ENCODE measurements at regions not wholly inside any gene's neighbourhood (a gene's known extent, or its start where the extent isn't known, plus 50 kb on each side); places are given as distances from the start of the nearest gene placed in this dataset.
"Not testable (repeated sequence)": the region's sequence is repeated elsewhere in the genome, so short reads cannot be mapped to it uniquely, and the experiment has no call there.

DNA sequence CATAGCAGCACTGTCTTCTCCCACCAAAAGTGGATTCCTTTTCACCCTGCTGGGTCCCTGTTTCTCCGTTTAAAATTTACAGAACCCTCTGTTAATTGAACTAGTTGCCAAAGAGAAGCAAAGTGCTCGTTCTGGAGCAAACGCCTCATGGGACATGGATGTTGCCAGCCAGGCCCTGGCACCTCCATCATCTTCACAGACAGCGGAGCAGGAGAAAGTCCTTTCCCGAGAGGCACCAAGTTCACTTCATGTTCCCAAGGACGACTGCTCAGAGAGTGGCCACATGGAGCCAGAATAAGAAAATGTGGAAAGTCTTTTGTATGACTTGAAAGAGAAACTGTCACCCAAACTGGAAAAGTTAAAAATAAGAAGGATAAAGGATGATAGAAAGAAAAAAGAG lies 151.5 kb downstream of the SOX1 start:
- intact Hi-C loops (cut with micrococcal nuclease), result no loop called here
- no peak for DNase-seq (ENCODE audit: low spot score)
- Mint-ChIP-seq H3K36me3 (ENCODE audit: low read depth) (no peaks in the 10 kb centered on the region), H3K4me1 (ENCODE audit: low read depth) (no peaks in the 10 kb centered on the region), H3K27ac (no peak overlapping the region), H3K4me3 (no peak overlapping the region), H3K9me3 (no peaks in the 10 kb centered on the region), H3K27me3 (ENCODE audit: insufficient read depth) (no peaks in the 10 kb centered on the region)

DNA sequence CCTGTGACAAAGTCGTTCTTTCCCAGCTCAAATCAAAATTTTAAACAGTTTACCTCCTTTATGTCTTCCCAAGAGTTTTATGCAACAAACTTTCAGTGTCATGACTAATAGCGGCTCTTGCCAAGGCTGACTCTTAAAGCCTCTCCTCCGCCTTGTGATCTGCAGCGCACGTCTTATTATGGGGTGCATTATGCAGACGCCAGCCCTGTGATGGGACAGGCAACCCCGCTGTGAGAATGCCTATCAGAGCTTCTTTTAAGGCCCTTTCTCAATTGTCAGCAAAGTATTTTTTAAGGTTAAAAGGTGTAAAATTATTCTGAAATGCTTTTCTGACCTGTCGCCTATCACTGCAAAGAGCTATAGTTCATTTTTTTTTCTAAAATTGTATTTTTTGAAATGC lies 152.8 kb downstream of the SOX1 start:
- no peaks in the 10 kb centered on the region for H3K36me3 Mint-ChIP-seq (ENCODE audit: low read depth)
- H3K27me3 Mint-ChIP-seq (ENCODE audit: insufficient read depth), result no peaks in the 10 kb centered on the region
- no peak for DNase-seq (ENCODE audit: low spot score)
- no peaks in the 10 kb centered on the region for H3K4me1 Mint-ChIP-seq (ENCODE audit: low read depth)
- intact Hi-C loops (cut with micrococcal nuclease), result no loop called here
- H3K9me3 Mint-ChIP-seq, result no peaks in the 10 kb centered on the region
- no peak overlapping the region for H3K27ac Mint-ChIP-seq
- H3K4me3 Mint-ChIP-seq, result no peak overlapping the region

DNA sequence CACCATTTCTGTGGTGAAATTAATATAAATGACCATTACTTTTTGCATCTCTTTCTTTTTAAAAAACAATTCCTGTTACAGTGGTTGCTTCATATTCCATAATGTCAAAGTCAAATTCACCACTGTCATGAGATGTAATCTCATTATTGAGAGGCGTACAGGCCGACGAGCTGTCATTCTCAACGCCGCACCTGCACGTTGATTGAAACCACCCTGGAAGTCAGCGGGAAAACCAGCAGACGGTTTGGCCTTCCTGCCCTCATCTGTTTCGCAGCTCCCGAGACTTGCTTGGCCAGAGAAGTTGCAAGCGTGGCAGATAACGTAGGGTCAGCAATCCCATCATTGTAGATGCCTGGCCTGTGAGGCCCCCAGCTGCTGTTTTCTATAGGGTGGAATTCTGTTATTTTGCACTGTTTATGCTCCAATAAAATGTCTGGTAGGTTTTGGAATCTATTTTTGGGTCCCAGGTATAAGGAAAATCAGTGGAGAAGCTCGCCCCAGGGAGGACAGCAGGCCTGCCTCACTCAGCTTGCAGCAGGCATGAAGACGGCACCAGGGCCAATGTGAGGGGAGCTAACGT lies 153.4 kb downstream of the SOX1 start:
- Mint-ChIP-seq H3K4me1 (ENCODE audit: low read depth) (no peaks in the 10 kb centered on the region), H3K9me3 (no peaks in the 10 kb centered on the region), H3K4me3 (no peak overlapping the region), H3K36me3 (ENCODE audit: low read depth) (no peaks in the 10 kb centered on the region), H3K27me3 (ENCODE audit: insufficient read depth) (no peaks in the 10 kb centered on the region), H3K27ac (no peak overlapping the region)
- intact Hi-C loops (cut with micrococcal nuclease), result no loop called here
- no peak for DNase-seq (ENCODE audit: low spot score)

DNA sequence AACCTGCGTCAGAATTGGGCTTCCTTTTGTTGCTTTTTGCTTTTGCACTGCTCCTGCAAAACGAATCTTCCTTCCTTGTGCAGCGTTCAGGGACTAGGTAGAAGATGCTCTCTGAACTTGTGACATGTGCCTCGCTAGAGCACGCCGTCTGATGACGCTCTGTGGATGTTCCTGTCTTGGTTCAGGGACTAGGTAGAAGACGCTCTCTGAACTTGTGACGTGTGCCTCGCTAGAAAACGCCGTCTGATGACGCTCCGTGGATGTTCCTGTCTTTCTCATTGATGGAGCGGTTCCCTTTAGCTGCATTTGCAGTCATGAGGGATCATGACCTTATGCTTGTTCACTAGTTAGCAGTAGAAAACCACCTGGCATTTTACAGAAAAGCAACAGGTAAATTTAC lies 154.0 kb downstream of the SOX1 start:
- intact Hi-C loops (cut with micrococcal nuclease), result no loop called here
- H3K9me3 Mint-ChIP-seq, result no peaks in the 10 kb centered on the region
- no peak overlapping the region for H3K4me3 Mint-ChIP-seq
- no peak for DNase-seq (ENCODE audit: low spot score)
- no peak overlapping the region for H3K27ac Mint-ChIP-seq
- no peaks in the 10 kb centered on the region for H3K27me3 Mint-ChIP-seq (ENCODE audit: insufficient read depth)
- no peaks in the 10 kb centered on the region for H3K36me3 Mint-ChIP-seq (ENCODE audit: low read depth)
- no peaks in the 10 kb centered on the region for H3K4me1 Mint-ChIP-seq (ENCODE audit: low read depth)

DNA sequence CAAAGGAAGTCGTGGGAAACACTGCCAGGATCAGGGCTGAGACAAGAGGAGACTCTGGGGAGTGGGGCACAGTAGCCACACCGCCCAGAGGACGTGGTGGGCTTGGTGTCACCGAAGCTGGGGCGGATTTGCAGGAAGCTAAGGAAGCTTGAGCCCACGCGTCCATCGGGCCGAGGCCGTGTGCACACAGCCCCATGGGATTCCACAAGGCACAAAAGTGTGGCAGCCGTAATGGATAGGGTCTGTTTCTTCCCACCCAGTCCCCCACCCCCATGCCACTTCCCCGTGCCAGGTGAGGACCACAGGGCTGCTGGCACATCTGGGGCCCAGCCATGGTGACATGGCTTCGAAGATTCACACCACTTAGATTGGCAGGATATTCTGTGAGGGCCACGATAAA lies 153.2 kb upstream of the SPACA7 start:
- Mint-ChIP-seq H3K9me3 (no peaks in the 10 kb centered on the region), H3K27ac (no peak overlapping the region), H3K4me3 (no peak overlapping the region)

DNA sequence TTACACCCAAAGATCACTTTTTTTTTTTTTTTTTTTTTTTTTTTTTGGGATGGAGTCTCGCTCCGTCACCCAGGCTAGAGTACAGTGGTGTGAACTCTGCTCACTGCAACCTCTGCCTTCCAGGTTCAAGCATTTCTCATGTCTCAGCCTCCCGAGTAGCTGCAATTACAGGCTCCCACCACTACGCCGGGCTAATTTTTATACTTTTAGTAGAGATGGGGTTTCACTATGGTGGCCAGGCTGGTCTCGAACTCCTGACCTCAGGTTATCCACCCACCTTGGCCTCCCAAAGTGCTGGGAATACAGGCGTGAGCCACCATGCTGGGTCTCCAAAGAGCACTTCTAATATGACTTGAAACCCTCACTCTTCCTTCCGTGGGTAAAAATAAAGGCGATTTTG lies 152.2 kb upstream of the SPACA7 start:
- H3K27ac Mint-ChIP-seq; DNase-seq (ENCODE audit: low spot score); intact Hi-C loops (cut with micrococcal nuclease); H3K9me3 Mint-ChIP-seq; H3K4me3 Mint-ChIP-seq; H3K36me3 Mint-ChIP-seq (ENCODE audit: low read depth); H3K4me1 Mint-ChIP-seq (ENCODE audit: low read depth); H3K27me3 Mint-ChIP-seq (ENCODE audit: insufficient read depth): not testable (repeated sequence)

More for the DNA sequence above, 153.2 kb upstream of the SPACA7 start:
- H3K27me3 Mint-ChIP-seq (ENCODE audit: insufficient read depth), result no peaks in the 10 kb centered on the region
- intact Hi-C loops (cut with micrococcal nuclease), result no loop called here
- no peak for DNase-seq (ENCODE audit: low spot score)
- H3K36me3 Mint-ChIP-seq (ENCODE audit: low read depth), result no peaks in the 10 kb centered on the region
- H3K4me1 Mint-ChIP-seq (ENCODE audit: low read depth), result no peaks in the 10 kb centered on the region

DNA sequence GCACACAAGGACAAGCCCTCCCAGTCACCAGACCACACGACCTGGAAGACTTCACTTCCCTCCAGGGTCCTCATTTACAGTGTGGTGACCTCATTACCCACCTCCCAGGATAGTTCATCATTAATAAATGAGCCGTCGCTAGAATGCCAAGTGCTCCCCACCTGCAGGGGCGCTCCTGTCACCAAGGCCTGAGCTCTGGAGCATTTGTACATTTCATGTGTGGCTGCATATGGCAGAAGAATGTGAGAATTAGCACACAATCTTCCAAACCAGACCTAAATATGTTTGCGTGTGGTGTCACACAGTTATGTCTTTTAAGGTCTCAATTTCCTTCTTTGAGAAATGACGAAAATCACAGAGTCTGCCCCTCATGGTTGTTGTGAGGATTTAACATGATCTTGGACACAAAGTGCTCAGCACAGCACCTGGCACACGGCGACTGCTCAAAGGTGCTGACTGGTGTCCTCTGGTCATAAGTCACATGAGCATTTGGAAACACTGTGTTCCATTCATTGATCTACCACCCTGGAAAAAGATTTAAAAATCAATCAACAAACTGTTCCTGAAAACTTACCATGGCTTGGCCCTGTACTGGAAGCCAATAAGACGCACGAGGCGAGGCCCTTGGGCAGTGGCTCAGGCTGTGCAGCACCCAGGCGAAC lies 150.6 kb upstream of the SPACA7 start:
- Mint-ChIP-seq H3K27ac (no peak overlapping the region), H3K4me3 (no peak overlapping the region), H3K27me3 (ENCODE audit: insufficient read depth) (no peaks in the 10 kb centered on the region), H3K4me1 (ENCODE audit: low read depth) (no peaks in the 10 kb centered on the region), H3K9me3 (no peaks in the 10 kb centered on the region), H3K36me3 (ENCODE audit: low read depth) (no peaks in the 10 kb centered on the region)
- DNase-seq (ENCODE audit: low spot score), result no peak
- intact Hi-C loops (cut with micrococcal nuclease), result no loop called here

DNA sequence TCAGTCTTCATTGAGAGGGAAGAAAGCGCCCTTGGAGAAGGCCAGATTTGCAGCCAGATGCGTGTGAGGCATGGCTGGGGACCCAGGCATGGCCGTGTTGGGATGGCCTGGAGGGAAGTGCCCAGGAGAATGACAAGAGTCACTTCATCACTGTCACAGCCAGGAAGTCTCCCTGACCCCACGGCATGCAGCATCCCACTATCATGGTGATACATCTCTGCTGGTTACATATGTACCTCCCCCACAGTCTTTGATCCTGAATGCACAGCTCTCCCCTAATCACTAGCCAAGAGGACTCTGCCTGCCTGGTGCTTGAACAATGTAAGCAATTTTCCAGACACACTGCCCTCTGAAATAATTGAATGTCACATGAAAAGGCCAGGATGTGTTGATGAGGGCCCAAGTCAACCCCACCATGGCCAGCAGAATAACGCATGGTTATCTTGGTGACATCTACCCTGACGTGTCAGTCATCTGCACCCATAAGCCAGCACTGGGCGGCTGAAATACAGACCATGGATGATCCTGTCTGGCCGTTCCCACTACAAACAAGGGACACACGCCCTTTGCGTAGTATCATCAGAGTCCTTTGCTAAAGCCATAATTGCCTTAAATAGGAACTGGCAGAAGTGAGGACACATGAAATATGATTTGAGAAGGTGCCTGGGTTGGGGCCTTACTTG lies 149.7 kb upstream of the SPACA7 start:
- H3K36me3 Mint-ChIP-seq (ENCODE audit: low read depth), result no peaks in the 10 kb centered on the region
- no peak overlapping the region for H3K4me3 Mint-ChIP-seq
- no peak overlapping the region for H3K27ac Mint-ChIP-seq
- intact Hi-C loops (cut with micrococcal nuclease), result no loop called here
- DNase-seq (ENCODE audit: low spot score), result no peak
- no peaks in the 10 kb centered on the region for H3K9me3 Mint-ChIP-seq
- peaks cover 1% of the 10 kb centered on the region for H3K27me3 Mint-ChIP-seq (ENCODE audit: insufficient read depth)
- no peaks in the 10 kb centered on the region for H3K4me1 Mint-ChIP-seq (ENCODE audit: low read depth)

DNA sequence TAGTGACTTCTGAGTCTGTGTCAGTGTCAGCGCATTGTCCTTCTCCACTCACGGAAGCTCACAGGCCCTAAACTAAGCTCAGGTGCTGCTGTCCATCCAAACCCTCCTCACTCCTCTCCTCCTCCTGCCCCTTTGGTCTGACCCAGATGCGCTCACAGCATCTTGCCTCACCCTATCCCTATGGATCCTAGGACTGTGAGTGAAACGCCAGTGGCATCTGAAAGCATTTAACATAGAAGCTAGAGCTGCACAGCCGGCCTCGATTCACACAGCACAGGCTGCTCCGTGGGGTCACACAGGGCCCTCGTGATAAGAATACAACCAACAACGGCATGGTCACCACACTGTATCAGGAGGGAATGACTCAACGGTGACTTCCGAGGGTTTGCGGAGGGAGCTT lies 149.1 kb upstream of the SPACA7 start:
- Mint-ChIP-seq H3K27ac (no peak overlapping the region), H3K27me3 (ENCODE audit: insufficient read depth) (peaks cover 1% of the 10 kb centered on the region), H3K36me3 (ENCODE audit: low read depth) (no peaks in the 10 kb centered on the region), H3K4me3 (no peak overlapping the region), H3K4me1 (ENCODE audit: low read depth) (no peaks in the 10 kb centered on the region), H3K9me3 (no peaks in the 10 kb centered on the region)
- DNase-seq (ENCODE audit: low spot score), result no peak
- intact Hi-C loops (cut with micrococcal nuclease), result no loop called here

DNA sequence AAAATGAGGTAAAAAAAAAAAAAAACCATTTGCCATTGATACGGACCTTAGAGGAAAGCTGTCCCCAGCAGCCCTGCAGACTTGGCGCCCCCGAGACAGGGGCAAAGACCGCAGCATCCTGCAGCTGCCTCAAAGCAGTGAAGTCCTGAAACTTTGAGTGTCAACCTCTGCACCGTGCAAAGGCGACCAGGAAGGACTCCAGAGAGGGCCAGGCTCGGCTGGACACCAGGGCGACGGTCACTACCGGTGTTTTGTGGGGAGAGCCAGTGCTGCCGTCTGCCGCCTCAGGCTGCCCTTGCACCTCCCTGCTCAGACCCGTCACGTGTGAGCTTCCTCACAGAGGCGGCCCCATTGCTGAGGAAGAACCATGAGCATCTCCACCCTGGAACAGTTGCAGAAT lies 146.7 kb upstream of the SPACA7 start:
- Mint-ChIP-seq H3K27me3 (ENCODE audit: insufficient read depth) (peaks cover 4% of the 10 kb centered on the region), H3K9me3 (no peaks in the 10 kb centered on the region), H3K4me3 (no peak overlapping the region), H3K4me1 (ENCODE audit: low read depth) (no peaks in the 10 kb centered on the region), H3K27ac (no peak overlapping the region), H3K36me3 (ENCODE audit: low read depth) (no peaks in the 10 kb centered on the region)
- intact Hi-C loops (cut with micrococcal nuclease), result no loop called here
- DNase-seq (ENCODE audit: low spot score), result no peak

DNA sequence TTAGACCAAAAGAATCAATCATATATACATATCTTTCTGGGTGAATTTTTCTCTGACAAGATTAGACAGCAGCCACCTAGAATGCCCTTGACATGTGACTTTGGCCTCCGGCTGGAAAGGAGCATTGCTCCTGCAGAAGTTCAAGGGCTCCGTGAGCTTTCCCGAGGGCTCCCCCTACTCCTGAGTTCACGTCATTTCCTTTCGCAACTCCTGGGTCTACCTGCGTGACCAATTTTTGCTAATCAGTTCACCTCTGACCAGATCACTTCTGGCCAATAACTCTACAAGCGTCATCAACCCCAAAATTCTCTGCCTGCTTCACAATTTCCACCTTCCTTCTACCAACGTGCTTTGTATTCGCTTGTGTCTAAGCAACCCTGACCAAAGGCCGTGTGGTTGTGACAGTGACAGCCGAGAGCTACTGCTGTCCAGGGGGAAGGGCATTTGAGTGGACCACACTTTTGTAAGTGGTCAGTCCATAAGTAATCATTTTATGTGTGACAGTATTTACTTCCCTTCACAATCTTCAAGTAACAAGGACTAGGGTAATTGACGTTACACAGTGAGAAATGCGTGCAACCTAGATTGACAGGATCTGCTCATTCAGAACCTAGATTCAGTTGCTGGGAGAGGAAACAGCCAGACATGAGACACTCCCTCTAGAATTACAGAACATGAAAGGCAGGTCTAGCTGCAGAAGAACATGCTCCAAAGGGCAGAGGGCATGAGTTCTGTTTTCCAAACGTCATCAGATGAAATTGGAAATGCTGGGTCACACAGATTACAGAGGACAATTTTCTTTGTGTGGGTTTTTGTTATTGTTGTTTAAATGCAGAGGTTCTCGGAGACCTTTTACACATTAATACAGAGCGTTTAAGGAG lies 145.9 kb upstream of the SPACA7 start:
- Mint-ChIP-seq H3K9me3 (no peaks in the 10 kb centered on the region), H3K27ac (no peak overlapping the region), H3K4me3 (no peak overlapping the region), H3K36me3 (ENCODE audit: low read depth) (no peaks in the 10 kb centered on the region), H3K27me3 (ENCODE audit: insufficient read depth) (peaks cover 4% of the 10 kb centered on the region), H3K4me1 (ENCODE audit: low read depth) (no peaks in the 10 kb centered on the region)
- DNase-seq (ENCODE audit: low spot score), result no peak
- intact Hi-C loops (cut with micrococcal nuclease), result no loop called here

DNA sequence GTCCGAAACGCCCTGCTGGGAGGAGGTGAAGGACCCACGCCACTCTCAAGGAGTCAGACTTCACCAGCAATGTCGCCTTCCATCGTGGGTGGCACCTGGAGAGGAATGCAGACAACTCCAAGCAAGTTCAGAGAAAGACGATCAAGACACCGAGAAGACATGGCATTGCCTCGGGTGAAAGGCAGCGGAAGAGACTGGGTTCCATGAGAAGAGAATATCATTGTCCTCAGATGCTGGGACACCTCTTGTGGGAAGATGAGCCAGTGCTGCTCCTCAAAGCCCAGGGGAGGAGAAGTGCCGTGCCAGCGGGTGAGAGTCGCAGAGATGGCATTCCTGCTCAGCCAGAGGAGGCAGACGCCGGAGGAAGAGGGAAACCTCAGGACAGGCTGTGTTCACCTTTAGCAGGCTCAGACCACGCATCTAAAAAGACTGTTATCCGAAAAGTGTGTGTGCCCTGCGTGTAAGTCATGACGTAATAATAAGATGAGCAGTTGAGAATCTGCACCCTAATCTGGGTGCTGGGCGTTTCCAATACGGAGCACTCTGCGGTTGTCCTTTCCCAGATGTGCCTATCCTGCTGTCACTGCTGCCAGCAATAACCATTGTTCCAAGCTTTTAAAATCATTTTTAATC lies 144.6 kb upstream of the SPACA7 start:
- Mint-ChIP-seq H3K36me3 (ENCODE audit: low read depth) (no peaks in the 10 kb centered on the region), H3K4me1 (ENCODE audit: low read depth) (no peaks in the 10 kb centered on the region), H3K27me3 (ENCODE audit: insufficient read depth) (peaks cover 4% of the 10 kb centered on the region), H3K27ac (no peak overlapping the region), H3K4me3 (no peak overlapping the region), H3K9me3 (no peaks in the 10 kb centered on the region)
- DNase-seq (ENCODE audit: low spot score), result no peak
- intact Hi-C loops (cut with micrococcal nuclease), result no loop called here
